ENCODE measurements at regions not wholly inside any gene's neighbourhood (a gene's known extent, or its start where the extent isn't known, plus 50 kb on each side); places are given as distances from the start of the nearest gene placed in this dataset.

DNA sequence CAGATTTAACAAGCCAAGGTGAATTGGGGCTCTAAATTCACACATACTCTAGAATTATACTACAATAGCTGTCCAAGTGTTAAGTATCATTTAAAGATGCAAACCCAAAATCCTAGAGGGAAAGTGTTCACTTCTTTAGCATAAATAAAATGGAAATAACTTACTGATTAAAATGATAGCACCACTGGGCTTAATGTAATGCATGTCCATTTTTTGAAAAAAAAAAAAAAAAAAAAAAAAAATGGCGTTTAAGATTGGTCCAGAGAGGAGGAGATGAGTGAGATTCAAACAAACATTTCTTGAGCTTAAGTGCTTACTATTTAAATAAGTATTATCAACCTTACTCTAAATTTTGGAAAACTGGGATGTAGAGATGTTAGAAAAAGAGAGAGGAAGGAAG, 251.5 kb upstream of the CWC22 start:
- Histone ChIP-seq H3K36me3 (ENCODE audit: control insufficient read depth in 2 of 3, insufficient read depth in 3 of 3, low read length in 3 of 3) (no peaks in the 10 kb centered on the region), H3K4me1 (ENCODE audit: control insufficient read depth in 2 of 2, insufficient read depth in 2 of 2, low read length in 2 of 2) (no peaks in the 10 kb centered on the region), H3K27me3 (ENCODE audit: control insufficient read depth in 2 of 2, insufficient read depth in 2 of 2, low read length in 2 of 2) (no peaks in the 10 kb centered on the region), H3K4me3 (ENCODE audit: low read length) (no peak overlapping the region), H3K27ac (ENCODE audit: low read depth, low read length) (no peak overlapping the region), H3K9me3 (ENCODE audit: control insufficient read depth in 2 of 3, low read length in 3 of 3) (no peaks in the 10 kb centered on the region)
- ATAC-seq, result no peak
- peaks cover 0 to 13% (median 0%) of the 10 kb centered on the region in 11 donors for H3K9me3 Mint-ChIP-seq
- H3K36me3 Mint-ChIP-seq, result no peaks in the 10 kb centered on the region
- no peak overlapping the region for H3K4me3 Mint-ChIP-seq
- H3K27me3 Mint-ChIP-seq, result peaks cover 0 to 9% (median 4%) of the 10 kb centered on the region in 5 donors
- ChIA-PET POLR2A (no interaction called here), CTCF (no interaction called here)
- H3K27ac Mint-ChIP-seq, result no peak overlapping the region
- intact Hi-C loops (cut with micrococcal nuclease), result no loop called here
- DNase-seq, result no peak
- H3K4me1 Mint-ChIP-seq, result no peaks in the 10 kb centered on the region

- H3K4me1 Mint-ChIP-seq, result no peaks in the 10 kb centered on the region
- POLR2A ChIA-PET, result no interaction called here
- H3K4me3 Mint-ChIP-seq, result no peak overlapping the region
- no peaks in the 10 kb centered on the region for H3K36me3 Mint-ChIP-seq
- CTCF ChIA-PET, result no interaction called here
- no peak overlapping the region for H3K27ac ChIP-seq (ENCODE audit: low read depth, low read length)
- peaks cover 0 to 9% (median 4%) of the 10 kb centered on the region in 5 donors for H3K27me3 Mint-ChIP-seq
- H3K27me3 ChIP-seq (ENCODE audit: control insufficient read depth in 2 of 2, insufficient read depth in 2 of 2, low read length in 2 of 2), result no peaks in the 10 kb centered on the region
- intact Hi-C loops (cut with micrococcal nuclease), result no loop called here
- H3K9me3 Mint-ChIP-seq, result peaks cover 0 to 13% (median 0%) of the 10 kb centered on the region in 11 donors
- H3K9me3 ChIP-seq (ENCODE audit: control insufficient read depth in 2 of 3, low read length in 3 of 3), result no peaks in the 10 kb centered on the region
- ATAC-seq (no peak), DNase-seq (no peak)
- H3K4me3 ChIP-seq (ENCODE audit: low read length), result no peak overlapping the region
- H3K4me1 ChIP-seq (ENCODE audit: control insufficient read depth in 2 of 2, insufficient read depth in 2 of 2, low read length in 2 of 2), result no peaks in the 10 kb centered on the region
- no peak overlapping the region for H3K27ac Mint-ChIP-seq
- H3K36me3 ChIP-seq (ENCODE audit: control insufficient read depth in 2 of 3, insufficient read depth in 3 of 3, low read length in 3 of 3), result no peaks in the 10 kb centered on the region
Measured at GRCh38 chr2:180258041-180258537, 251.0 kb upstream of the CWC22 start.

DNA sequence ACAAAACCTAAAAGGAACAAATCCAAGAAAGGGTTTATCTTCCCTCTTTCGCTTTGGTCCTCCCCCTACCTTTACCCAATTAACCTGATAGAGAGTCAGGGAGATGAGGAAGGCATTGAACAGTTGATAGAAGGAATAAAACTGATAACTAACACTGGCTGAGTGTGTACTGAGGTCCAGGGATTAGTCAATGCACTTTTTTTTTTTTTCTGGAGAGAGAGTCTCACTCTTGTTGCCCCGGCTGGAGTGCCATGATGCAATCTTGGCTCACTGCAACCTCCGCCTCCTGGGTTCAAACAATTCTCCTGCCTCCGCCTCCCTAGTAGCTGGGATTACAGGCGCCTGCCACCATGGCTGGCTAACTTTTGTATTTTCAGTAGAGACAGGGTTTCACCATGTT, 250.2 kb upstream of the CWC22 start:
- H3K4me1 ChIP-seq (ENCODE audit: control insufficient read depth in 2 of 2, insufficient read depth in 2 of 2, low read length in 2 of 2), result no peaks in the 10 kb centered on the region
- POLR2A ChIA-PET, result no interaction called here
- H3K9me3 Mint-ChIP-seq, result peaks cover 0 to 12% (median 0%) of the 10 kb centered on the region in 11 donors
- no peaks in the 10 kb centered on the region for H3K36me3 Mint-ChIP-seq
- no peak overlapping the region for H3K4me3 ChIP-seq (ENCODE audit: low read length)
- H3K27ac Mint-ChIP-seq, result no peak overlapping the region
- H3K36me3 ChIP-seq (ENCODE audit: control insufficient read depth in 2 of 3, insufficient read depth in 3 of 3, low read length in 3 of 3), result no peaks in the 10 kb centered on the region
- intact Hi-C loops (cut with micrococcal nuclease), result no loop called here
- H3K4me1 Mint-ChIP-seq, result no peaks in the 10 kb centered on the region
- no peak for ATAC-seq
- CTCF ChIA-PET, result no interaction called here
- H3K4me3 Mint-ChIP-seq, result no peak overlapping the region
- H3K27me3 ChIP-seq (ENCODE audit: control insufficient read depth in 2 of 2, insufficient read depth in 2 of 2, low read length in 2 of 2), result no peaks in the 10 kb centered on the region
- no peaks in the 10 kb centered on the region for H3K9me3 ChIP-seq (ENCODE audit: control insufficient read depth in 2 of 3, low read length in 3 of 3)
- DNase-seq, result no peak
- no peak overlapping the region for H3K27ac ChIP-seq (ENCODE audit: low read depth, low read length)
- peaks cover 0 to 9% (median 6%) of the 10 kb centered on the region in 5 donors for H3K27me3 Mint-ChIP-seq

DNA sequence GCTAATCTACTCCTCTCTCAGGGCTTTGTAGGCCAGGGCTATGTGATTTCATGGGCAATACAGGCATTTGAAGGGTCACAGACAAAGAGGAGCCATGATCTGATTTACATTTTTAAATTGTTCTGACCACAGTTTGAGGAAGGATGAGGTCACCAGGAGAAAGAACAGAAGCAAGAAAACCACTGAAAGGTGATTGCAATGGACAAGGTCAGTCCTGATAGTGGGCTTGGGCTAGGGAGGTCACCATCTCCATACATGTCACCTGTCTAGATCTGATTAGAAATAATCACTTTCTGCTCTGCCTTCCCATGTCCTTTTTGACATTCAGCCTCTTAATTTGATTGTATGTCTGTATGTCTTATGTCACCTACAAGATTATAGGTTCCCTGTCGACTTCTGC, 248.9 kb upstream of the CWC22 start:
- CTCF ChIA-PET, result no interaction called here
- no peaks in the 10 kb centered on the region for H3K4me1 Mint-ChIP-seq

DNA sequence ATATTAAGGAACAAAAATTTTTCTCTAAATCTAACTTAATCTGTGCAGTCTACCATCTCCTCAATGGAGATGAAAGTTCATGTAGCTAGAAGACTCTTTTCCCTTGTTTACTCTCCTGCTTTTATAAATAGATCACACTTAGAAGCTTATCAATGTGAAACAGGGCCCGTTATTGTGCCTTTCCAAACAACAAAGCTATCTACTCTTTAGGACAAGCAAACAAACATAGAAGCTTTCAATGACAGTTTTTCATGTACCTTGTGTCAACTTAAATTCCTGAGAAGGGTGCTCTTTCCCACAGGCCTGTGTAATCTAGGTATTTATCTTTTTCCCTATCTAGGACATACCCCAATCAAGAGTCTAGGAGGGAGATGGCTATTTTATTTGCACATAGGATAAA, 247.8 kb upstream of the CWC22 start:
- ChIA-PET CTCF (no interaction called here), POLR2A (no interaction called here)
- DNase-seq (no peak), ATAC-seq (no peak)
- Histone ChIP-seq H3K9me3 (ENCODE audit: control insufficient read depth in 2 of 3, low read length in 3 of 3) (no peaks in the 10 kb centered on the region), H3K27ac (ENCODE audit: low read depth, low read length) (no peak overlapping the region), H3K4me1 (ENCODE audit: control insufficient read depth in 2 of 2, insufficient read depth in 2 of 2, low read length in 2 of 2) (no peaks in the 10 kb centered on the region), H3K4me3 (ENCODE audit: low read length) (no peak overlapping the region), H3K36me3 (ENCODE audit: control insufficient read depth in 2 of 3, insufficient read depth in 3 of 3, low read length in 3 of 3) (no peaks in the 10 kb centered on the region), H3K27me3 (ENCODE audit: control insufficient read depth in 2 of 2, insufficient read depth in 2 of 2, low read length in 2 of 2) (no peaks in the 10 kb centered on the region)
- H3K27ac Mint-ChIP-seq, result no peak overlapping the region
- no peaks in the 10 kb centered on the region for H3K36me3 Mint-ChIP-seq
- H3K4me1 Mint-ChIP-seq, result no peaks in the 10 kb centered on the region
- H3K27me3 Mint-ChIP-seq, result peaks cover 0 to 9% (median 6%) of the 10 kb centered on the region in 5 donors
- intact Hi-C loops (cut with micrococcal nuclease), result no loop called here
- H3K4me3 Mint-ChIP-seq, result no peak overlapping the region
- H3K9me3 Mint-ChIP-seq, result peaks cover 0 to 12% (median 0%) of the 10 kb centered on the region in 11 donors

More for the DNA sequence above, 248.9 kb upstream of the CWC22 start:
- H3K9me3 Mint-ChIP-seq, result peaks cover 0 to 12% (median 0%) of the 10 kb centered on the region in 11 donors
- ATAC-seq, result no peak
- DNase-seq, result no peak
- H3K36me3 Mint-ChIP-seq, result no peaks in the 10 kb centered on the region
- POLR2A ChIA-PET, result no interaction called here
- H3K9me3 ChIP-seq (ENCODE audit: control insufficient read depth in 2 of 3, low read length in 3 of 3), result no peaks in the 10 kb centered on the region
- no peaks in the 10 kb centered on the region for H3K27me3 ChIP-seq (ENCODE audit: control insufficient read depth in 2 of 2, insufficient read depth in 2 of 2, low read length in 2 of 2)
- H3K27ac ChIP-seq (ENCODE audit: low read depth, low read length), result no peak overlapping the region
- H3K4me1 ChIP-seq (ENCODE audit: control insufficient read depth in 2 of 2, insufficient read depth in 2 of 2, low read length in 2 of 2), result no peaks in the 10 kb centered on the region
- H3K27ac Mint-ChIP-seq, result no peak overlapping the region
- peaks cover 0 to 9% (median 6%) of the 10 kb centered on the region in 5 donors for H3K27me3 Mint-ChIP-seq
- no peak overlapping the region for H3K4me3 ChIP-seq (ENCODE audit: low read length)
- no peak overlapping the region for H3K4me3 Mint-ChIP-seq
- intact Hi-C loops (cut with micrococcal nuclease), result no loop called here
- no peaks in the 10 kb centered on the region for H3K36me3 ChIP-seq (ENCODE audit: control insufficient read depth in 2 of 3, insufficient read depth in 3 of 3, low read length in 3 of 3)

GRCh38 chr2:180247658-180248057, 240.6 kb upstream of the CWC22 start:
- peaks cover 0 to 3% (median 0%) of the 10 kb centered on the region in 5 donors for H3K27me3 Mint-ChIP-seq
- intact Hi-C loops (cut with micrococcal nuclease), result no loop called here
- POLR2A ChIA-PET, result no interaction called here
- H3K9me3 ChIP-seq (ENCODE audit: control insufficient read depth in 2 of 3, low read length in 3 of 3), result no peaks in the 10 kb centered on the region
- peaks cover 0 to 5% (median 0%) of the 10 kb centered on the region in 11 donors for H3K9me3 Mint-ChIP-seq
- H3K36me3 Mint-ChIP-seq, result no peaks in the 10 kb centered on the region
- H3K27me3 ChIP-seq (ENCODE audit: control insufficient read depth in 2 of 2, insufficient read depth in 2 of 2, low read length in 2 of 2), result no peaks in the 10 kb centered on the region
- DNase-seq (no peak), ATAC-seq (no peak)
- no peak overlapping the region for H3K27ac ChIP-seq (ENCODE audit: low read depth, low read length)
- no peaks in the 10 kb centered on the region for H3K4me1 ChIP-seq (ENCODE audit: control insufficient read depth in 2 of 2, insufficient read depth in 2 of 2, low read length in 2 of 2)
- H3K4me3 Mint-ChIP-seq, result no peak overlapping the region
- H3K27ac Mint-ChIP-seq, result no peak overlapping the region
- no peak overlapping the region for H3K4me3 ChIP-seq (ENCODE audit: low read length)
- H3K4me1 Mint-ChIP-seq, result no peaks in the 10 kb centered on the region
- H3K36me3 ChIP-seq (ENCODE audit: control insufficient read depth in 2 of 3, insufficient read depth in 3 of 3, low read length in 3 of 3), result no peaks in the 10 kb centered on the region
- CTCF ChIA-PET, result no interaction called here

DNA sequence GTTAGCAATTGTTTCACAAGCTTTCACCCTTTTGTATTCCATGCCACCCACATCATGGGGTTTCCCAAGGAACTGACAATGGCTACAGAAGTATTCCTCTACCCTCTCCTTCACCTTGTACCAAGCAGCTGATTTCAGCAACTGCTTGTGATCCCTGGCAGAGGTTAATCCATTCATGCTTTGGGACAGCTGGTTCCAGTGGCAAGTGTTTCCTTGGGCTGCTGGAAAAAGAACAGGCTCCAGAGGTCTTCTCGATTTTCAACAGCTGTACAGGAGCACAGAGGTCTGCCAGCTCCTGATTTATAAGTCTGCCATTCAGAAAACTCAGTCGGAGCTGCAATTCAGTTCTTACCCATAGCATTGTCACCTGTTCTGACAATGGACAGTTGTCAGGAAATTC, 239.2 kb upstream of the CWC22 start:
- Mint-ChIP-seq H3K27me3 (no peaks in the 10 kb centered on the region), H3K27ac (no peak overlapping the region), H3K4me3 (no peak overlapping the region), H3K36me3 (no peaks in the 10 kb centered on the region), H3K9me3 (peaks cover 0 to 3% (median 0%) of the 10 kb centered on the region in 11 donors), H3K4me1 (no peaks in the 10 kb centered on the region)
- intact Hi-C loops (cut with micrococcal nuclease), result no loop called here
- CTCF ChIA-PET, result no interaction called here
- DNase-seq (no peak), ATAC-seq (no peak)
- Histone ChIP-seq H3K27me3 (ENCODE audit: control insufficient read depth in 2 of 2, insufficient read depth in 2 of 2, low read length in 2 of 2) (no peaks in the 10 kb centered on the region), H3K27ac (ENCODE audit: low read depth, low read length) (no peak overlapping the region), H3K36me3 (ENCODE audit: control insufficient read depth in 2 of 3, insufficient read depth in 3 of 3, low read length in 3 of 3) (no peaks in the 10 kb centered on the region), H3K4me1 (ENCODE audit: control insufficient read depth in 2 of 2, insufficient read depth in 2 of 2, low read length in 2 of 2) (no peaks in the 10 kb centered on the region), H3K4me3 (ENCODE audit: low read length) (no peak overlapping the region), H3K9me3 (ENCODE audit: control insufficient read depth in 2 of 3, low read length in 3 of 3) (no peaks in the 10 kb centered on the region)
- POLR2A ChIA-PET, result no interaction called here

Measured in naive thymus-derived CD4-positive, alpha-beta T cell (primary cell).